ENCODE measurements at regions not wholly inside any gene's neighbourhood (a gene's known extent, or its start where the extent isn't known, plus 50 kb on each side); places are given as distances from the start of the nearest gene placed in this dataset.
A peak's percentile ranks its signal among the peaks of the same experiment; 100 is the strongest.

DNA sequence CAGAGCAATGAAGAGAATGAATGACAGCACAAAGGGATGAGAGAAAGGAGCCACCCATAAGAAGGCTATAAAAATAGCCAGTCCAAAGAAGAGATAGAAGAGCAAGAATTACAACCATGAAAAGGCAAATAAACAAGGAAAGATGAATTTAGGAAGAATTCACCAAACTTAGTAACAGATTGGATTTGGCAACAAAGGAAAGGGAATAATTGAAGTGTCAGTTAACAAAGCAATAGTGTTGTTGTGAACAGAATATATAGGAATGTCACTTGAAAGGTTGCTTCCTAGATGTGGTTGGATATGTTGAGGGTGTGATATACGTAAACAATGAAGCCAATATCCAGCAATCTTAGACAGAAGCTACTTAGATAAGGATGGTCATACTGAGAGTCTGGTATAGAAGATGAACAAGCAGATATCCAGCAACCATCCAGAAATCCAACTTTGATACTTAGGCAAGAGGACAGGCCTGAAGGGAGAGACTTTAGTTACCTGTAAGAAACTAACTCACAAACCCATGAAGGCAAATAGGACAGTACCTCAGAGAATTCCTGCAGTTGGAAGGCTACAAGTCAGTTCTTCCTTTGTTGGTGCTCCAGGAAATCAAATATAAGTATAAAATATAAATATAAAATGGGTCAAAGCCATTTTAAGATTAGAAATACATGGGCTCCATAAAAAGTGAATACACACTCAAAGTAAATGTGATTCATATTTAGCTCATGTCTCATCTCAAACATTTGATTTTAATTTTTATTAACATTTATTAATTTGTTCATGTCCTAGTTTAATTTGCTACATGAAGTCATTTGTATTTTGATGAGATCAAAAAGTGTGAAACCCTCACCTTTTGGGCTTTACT is 106.5 kb downstream of the HFE start:
- no peak overlapping the region for H3K4me3 ChIP-seq (replicated peaks; ENCODE audit: low read depth, low read length)
- no peak for DNase-seq (ENCODE audit: extremely low read depth, low read depth)
- TF ChIP-seq, protein P1, sequence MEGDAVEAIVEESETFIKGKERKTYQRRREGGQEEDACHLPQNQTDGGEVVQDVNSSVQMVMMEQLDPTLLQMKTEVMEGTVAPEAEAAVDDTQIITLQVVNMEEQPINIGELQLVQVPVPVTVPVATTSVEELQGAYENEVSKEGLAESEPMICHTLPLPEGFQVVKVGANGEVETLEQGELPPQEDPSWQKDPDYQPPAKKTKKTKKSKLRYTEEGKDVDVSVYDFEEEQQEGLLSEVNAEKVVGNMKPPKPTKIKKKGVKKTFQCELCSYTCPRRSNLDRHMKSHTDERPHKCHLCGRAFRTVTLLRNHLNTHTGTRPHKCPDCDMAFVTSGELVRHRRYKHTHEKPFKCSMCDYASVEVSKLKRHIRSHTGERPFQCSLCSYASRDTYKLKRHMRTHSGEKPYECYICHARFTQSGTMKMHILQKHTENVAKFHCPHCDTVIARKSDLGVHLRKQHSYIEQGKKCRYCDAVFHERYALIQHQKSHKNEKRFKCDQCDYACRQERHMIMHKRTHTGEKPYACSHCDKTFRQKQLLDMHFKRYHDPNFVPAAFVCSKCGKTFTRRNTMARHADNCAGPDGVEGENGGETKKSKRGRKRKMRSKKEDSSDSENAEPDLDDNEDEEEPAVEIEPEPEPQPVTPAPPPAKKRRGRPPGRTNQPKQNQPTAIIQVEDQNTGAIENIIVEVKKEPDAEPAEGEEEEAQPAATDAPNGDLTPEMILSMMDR (IDR thresholded peaks at IDR 0.05; ENCODE audit: low read depth, low read length, missing control alignments), result no peak

DNA sequence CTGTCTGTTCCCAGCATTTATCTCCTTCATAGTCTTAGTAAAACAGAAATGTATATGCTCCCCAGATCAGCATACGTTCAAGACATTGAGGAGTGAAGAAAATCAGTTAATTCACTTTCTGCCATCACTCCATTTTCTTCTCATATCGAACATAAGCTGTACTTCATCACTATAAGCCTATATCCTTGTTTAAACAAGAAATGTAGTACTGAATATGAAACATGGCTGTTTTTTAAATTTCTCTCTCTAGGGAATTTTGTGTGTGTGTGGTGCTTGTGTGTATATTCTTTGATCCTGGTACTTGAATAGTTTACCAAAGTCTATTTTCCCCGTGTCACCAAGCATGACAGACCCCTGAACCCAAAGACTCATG is 107.1 kb downstream of the HFE start:
- peak overlapping the region; percentile 77; the same call in 1 of the 2 replicates for H3K4me3 ChIP-seq (replicated peaks; ENCODE audit: low read depth, low read length)
- no peak for DNase-seq (ENCODE audit: extremely low read depth, low read depth)
- TF ChIP-seq, protein P1 (IDR thresholded peaks at IDR 0.05; ENCODE audit: low read depth, low read length, missing control alignments), result no peak

DNA sequence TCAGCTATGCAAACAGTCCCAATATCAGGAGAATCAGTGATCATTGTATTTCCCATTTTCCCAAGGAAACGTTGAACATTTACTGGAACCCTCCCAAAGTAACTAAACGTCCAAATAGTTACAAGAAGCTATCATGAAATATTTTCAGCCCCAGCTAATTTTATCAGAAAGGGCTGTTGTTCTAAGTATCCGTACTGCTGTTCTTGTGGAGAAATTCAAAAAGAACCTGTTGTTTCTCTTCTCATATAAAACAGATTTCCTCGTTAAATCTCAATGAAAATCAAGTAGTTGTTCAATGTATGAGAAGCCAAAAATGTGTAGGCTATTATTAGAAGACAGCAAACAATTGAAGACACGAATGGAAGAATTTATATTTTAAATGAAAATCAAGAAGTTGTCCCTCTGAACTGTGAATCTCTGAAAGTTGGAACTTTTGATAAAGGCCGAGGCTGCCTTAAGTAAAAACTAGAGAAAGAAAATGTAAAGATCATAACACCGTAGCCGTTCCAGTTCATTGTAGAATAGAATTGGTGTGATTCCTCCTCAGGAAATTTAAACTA is 107.7 kb downstream of the HFE start:
- H3K4me3 ChIP-seq (replicated peaks; ENCODE audit: low read depth, low read length), result peak overlapping the region; percentile 77
- DNase-seq (ENCODE audit: extremely low read depth, low read depth), result no peak
- TF ChIP-seq, protein P1 (IDR thresholded peaks at IDR 0.05; ENCODE audit: low read depth, low read length, missing control alignments), result no peak

DNA sequence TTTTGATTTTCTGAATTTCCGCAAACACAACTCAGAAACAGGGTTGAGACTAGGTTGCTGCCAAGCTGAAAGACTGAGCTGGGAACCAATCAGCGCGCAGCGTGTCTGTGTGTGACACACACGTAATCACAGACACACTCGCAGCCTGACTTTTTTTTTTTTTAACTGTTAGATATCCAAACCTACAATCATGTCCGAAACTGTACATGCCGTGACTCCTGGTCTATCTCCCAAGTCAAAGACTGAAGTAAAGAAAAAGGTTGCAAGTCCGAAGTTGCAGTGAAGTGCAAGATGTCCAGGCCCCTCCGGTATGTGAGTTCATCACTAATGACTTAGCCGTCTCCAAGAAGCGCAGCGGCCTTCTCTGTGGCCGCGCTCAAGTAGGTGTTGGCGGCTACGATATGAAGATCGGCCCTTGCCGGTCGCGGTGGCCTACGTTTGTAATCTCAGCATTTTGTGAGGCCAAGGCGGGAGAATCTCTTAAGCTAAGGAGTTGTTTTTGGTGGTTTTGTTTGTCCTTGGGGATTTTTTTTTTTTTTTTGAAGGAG is 108.2 kb downstream of the HFE start:
- peak; percentile 88 for DNase-seq (ENCODE audit: extremely low read depth, low read depth)
- TF ChIP-seq, protein P1 (IDR thresholded peaks at IDR 0.05; ENCODE audit: low read depth, low read length, missing control alignments), result no peak
- H3K4me3 ChIP-seq (replicated peaks; ENCODE audit: low read depth, low read length), result peak overlapping the region; percentile 77

DNA sequence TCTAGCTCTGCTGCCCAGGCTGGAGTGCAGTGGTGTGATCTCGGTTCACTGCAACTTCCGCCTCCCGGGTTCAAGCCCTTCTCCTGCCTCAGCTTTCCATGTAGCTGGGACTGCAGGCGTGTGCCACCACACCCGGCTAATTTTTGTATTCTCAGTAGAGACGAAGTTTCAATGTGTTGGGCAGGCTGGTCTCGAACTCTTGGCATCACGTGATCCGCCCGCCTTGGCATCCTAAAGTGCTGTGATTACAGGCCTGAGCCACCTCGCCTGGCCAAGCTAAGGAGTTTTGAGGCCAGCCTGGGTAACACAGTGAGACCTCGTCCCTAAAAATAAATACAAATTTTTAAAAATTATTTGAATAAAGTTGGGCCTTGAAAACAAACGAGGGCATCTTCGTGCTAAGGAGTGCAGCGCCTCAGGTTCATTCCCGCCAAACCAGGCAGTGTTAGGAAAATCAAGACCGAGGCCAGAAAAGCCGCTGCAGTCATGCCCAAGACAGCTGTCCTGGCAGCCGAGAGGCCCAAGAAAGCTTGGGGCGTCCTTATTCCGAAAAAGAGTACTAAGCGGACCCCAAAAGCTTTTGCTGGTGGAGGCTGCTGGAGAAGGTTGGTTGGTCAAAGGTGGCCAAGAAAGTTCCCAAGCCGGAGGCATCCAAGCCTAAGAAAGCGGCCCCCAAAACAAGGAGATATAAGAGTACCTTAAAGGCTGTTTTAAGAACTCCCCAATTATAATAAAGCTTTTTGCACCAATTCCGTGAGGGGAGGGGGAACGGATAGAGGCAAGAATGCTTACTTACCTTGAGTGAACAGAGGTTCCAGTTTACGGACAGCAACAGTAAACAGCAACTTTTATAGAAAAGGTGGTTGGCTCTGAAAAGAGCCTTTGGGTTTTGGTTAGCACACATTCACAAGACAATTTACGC is 109.0 kb downstream of the HFE start:
- peak overlapping the region; percentile 77 for H3K4me3 ChIP-seq (replicated peaks; ENCODE audit: low read depth, low read length)
- no peak for DNase-seq (ENCODE audit: extremely low read depth, low read depth)
- TF ChIP-seq, protein P1 (IDR thresholded peaks at IDR 0.05; ENCODE audit: low read depth, low read length, missing control alignments), result no peak

DNA sequence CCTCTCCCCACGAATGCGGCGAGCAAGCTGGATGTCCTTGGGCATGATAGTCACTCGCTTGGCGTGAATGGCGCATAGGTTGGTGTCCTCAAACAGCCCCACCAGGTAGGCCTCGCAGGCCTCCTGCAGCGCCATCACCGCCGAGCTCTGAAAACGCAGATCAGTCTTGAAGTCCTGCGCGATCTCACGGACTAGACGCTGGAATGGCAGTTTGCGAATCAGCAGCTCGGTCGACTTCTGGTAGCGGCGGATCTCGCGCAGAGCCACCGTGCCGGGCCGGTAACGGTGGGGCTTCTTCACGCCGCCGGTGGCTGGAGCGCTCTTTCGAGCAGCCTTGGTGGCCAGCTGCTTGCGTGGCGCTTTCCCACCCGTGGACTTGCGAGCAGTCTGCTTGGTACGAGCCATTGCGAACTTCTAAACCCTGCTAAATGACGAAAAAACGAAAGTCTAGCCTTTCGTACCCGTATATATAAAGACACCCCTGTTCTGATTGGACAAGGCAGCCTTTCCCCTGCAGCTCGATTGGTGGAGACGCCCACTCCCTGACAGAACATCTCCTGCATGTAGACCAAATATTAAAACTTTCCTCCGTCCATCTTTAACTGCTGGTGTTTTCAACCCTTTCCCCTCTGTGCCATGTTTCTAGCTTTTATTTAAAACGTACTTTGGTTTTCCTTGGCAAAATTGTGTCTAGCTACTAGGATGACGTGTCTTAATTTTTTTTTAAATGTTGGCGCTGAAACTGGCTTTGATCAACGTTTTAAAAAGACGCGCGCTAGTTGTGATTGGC is 109.8 kb downstream of the HFE start:
- DNase-seq (ENCODE audit: extremely low read depth, low read depth), result peak; percentile 91
- peak overlapping the region; percentile 77 for H3K4me3 ChIP-seq (replicated peaks; ENCODE audit: low read depth, low read length)
- TF ChIP-seq, protein P1 (IDR thresholded peaks at IDR 0.05; ENCODE audit: low read depth, low read length, missing control alignments), result no peak
